Cerebellar nuclear complex (tissue), 1 donor: ENCODE measurements at regions not wholly inside any gene's neighbourhood (a gene's known extent, or its start where the extent isn't known, plus 50 kb on each side); places are given as distances from the start of the nearest gene placed in this dataset.
A peak's percentile ranks its signal among the peaks of the same experiment; 100 is the strongest.

Experiments
- DNase-seq, 2 experiments: peaks; one replicate each; lab custom pipeline; 2025; lab: John Stamatoyannopoulos, UW

- DNase-seq, result no peak
These were observed 160.3 kb upstream of the CDYL start for GRCh38 chr6:4615891-4616290.

- no peak for DNase-seq
These were observed 161.0 kb upstream of the CDYL start for GRCh38 chr6:4615231-4615630.

GRCh38 chr6:4614637-4615036 is 161.6 kb upstream of the CDYL start:
- DNase-seq, result no peak

GRCh38 chr6:4613795-4614194 is 162.4 kb upstream of the CDYL start:
- DNase-seq, result no peak

GRCh38 chr6:4613381-4613780 is 162.8 kb upstream of the CDYL start:
- no peak for DNase-seq

- peak in 1 of 2 experiments; percentile 14 for DNase-seq
These were observed 163.5 kb upstream of the CDYL start for GRCh38 chr6:4612636-4613171.

- no peak for DNase-seq
These were observed 164.6 kb upstream of the CDYL start for GRCh38 chr6:4611429-4612129.

GRCh38 chr6:4610256-4610655 is 165.9 kb upstream of the CDYL start:
- DNase-seq, result no peak

GRCh38 chr6:4608361-4609115 is 167.7 kb upstream of the CDYL start:
- DNase-seq, result no peak

GRCh38 chr6:4607793-4608192 is 168.4 kb upstream of the CDYL start:
- no peak for DNase-seq

GRCh38 chr6:4606821-4607704 is 169.1 kb upstream of the CDYL start:
- DNase-seq, result peak; percentile 89 to 95

- no peak for DNase-seq
These were observed 170.2 kb upstream of the CDYL start for GRCh38 chr6:4606016-4606415.

GRCh38 chr6:4603856-4604369 is 172.3 kb upstream of the CDYL start:
- DNase-seq, result no peak

GRCh38 chr6:4603291-4603690 is 172.9 kb upstream of the CDYL start:
- DNase-seq, result no peak

- DNase-seq, result no peak
These were observed 176.3 kb upstream of the CDYL start for GRCh38 chr6:4599924-4600323.

- DNase-seq, result no peak
These were observed 177.7 kb upstream of the CDYL start for GRCh38 chr6:4598384-4598995.

- no peak for DNase-seq
These were observed 182.3 kb upstream of the CDYL start for GRCh38 chr6:4593951-4594350.

- no peak for DNase-seq
These were observed 184.2 kb upstream of the CDYL start for GRCh38 chr6:4592026-4592425.

- DNase-seq, result no peak
These were observed 185.0 kb upstream of the CDYL start for GRCh38 chr6:4591218-4591617.

- no peak for DNase-seq
These were observed 186.9 kb upstream of the CDYL start for GRCh38 chr6:4589295-4589694.

GRCh38 chr6:4588581-4588980 is 187.6 kb upstream of the CDYL start:
- DNase-seq, result no peak

- DNase-seq, result no peak
These were observed 188.0 kb upstream of the CDYL start for GRCh38 chr6:4588163-4588562.
